ENCODE measurements at regions not wholly inside any gene's neighbourhood (a gene's known extent, or its start where the extent isn't known, plus 50 kb on each side); places are given as distances from the start of the nearest gene placed in this dataset.

GRCh38 chr3:124491098-124491497 is 239.2 kb upstream of the UMPS start:
- no peak for DNase-seq (ENCODE audit: low read depth in 2 of 2)

GRCh38 chr3:124491875-124492274 is 238.4 kb upstream of the UMPS start:
- DNase-seq (ENCODE audit: low read depth in 2 of 2) = no peak

- no peak for DNase-seq (ENCODE audit: low read depth in 2 of 2)
Measured at GRCh38 chr3:124492824-124493223, 237.4 kb upstream of the UMPS start.

DNA sequence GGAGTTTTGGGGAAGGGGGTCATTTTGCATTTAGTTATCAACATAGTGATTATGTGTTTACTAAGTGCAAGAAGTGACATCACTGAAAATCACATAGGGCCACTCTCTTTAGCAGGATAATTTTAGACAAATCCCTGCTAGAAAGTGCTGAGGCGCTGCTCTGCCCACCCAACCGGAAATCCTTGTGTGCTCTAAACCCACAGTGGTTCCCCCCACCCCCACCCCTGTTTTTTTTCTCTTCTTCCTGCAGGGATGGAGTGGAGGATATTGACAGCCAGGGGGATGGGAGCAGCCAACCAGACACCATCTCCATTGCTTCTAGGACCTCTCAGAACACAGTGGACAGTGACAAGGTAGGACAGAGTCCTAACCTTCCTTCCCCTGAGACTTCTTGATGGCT is 234.2 kb upstream of the UMPS start:
- DNase-seq (ENCODE audit: low read depth in 2 of 2) = no peak

GRCh38 chr3:124497487-124497886 is 232.8 kb upstream of the UMPS start:
- DNase-seq (ENCODE audit: low read depth in 2 of 2) = no peak

DNA sequence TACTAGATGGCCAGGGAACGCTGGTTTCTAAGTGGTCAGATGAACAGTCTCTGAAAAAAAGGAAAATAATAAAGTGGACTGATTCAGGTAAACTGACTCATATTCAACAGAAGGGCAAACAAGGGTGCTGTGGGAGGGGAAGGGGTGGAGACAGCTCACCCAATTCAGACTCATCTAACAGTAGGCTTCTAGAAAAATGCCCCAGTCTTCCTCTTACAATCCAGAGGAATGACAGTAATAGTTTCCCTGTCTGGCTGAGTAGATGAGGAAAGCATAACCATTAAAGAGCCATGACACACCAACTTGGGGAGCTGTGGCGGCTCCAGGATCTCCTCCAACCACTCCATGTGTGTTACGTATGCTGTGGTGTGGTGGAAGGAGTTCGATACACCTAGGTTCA is 231.4 kb upstream of the UMPS start:
- DNase-seq (ENCODE audit: low read depth in 2 of 2) = no peak

DNA sequence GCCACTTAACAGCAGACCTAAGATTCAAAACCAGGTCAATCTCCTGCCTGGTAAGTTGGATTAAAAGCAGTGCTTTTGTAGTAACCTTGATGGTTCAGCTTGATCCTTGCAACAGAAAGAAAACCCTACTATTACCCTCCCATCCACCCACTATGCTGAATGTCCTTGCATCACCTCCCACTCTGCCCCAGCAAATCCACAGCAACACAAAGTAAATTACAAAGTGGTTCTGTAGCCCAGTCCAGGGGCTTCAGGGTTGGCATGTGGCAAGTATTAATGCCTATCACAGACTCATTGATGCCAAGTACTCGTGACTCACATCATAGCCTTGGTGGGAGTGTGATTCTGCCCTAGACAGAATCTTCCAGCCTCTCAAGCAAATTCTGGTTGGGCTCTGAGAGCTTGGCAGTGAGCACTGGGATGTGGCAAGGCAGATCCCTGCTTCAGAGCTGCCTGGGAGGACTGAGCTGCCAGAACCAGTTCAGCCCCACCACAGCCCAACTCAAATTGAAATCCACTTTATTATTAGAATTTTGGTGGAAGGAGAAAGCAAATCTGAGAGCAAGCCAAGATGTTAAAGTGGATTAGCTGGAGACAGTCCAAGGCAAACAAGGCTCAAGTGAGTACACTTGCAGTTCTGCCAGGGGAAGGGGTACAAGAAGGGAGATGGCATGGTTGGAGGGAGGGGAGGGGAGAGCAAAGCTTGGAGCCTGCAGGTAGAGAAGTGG is 225.8 kb upstream of the UMPS start:
- no peak for DNase-seq (ENCODE audit: low read depth in 2 of 2)

GRCh38 chr3:124509884-124510283 is 220.4 kb upstream of the UMPS start:
- no peak for DNase-seq (ENCODE audit: low read depth in 2 of 2)

- no peak for DNase-seq (ENCODE audit: low read depth in 2 of 2)
Measured at GRCh38 chr3:124510290-124510689, 220.0 kb upstream of the UMPS start.

GRCh38 chr3:124512881-124513609 is 217.2 kb upstream of the UMPS start:
- DNase-seq (ENCODE audit: low read depth in 2 of 2) = no peak

GRCh38 chr3:124513610-124513997 is 216.6 kb upstream of the UMPS start:
- no peak for DNase-seq (ENCODE audit: low read depth in 2 of 2)

- no peak for DNase-seq (ENCODE audit: low read depth in 2 of 2)
Measured at GRCh38 chr3:124514683-124515082, 215.6 kb upstream of the UMPS start.

DNA sequence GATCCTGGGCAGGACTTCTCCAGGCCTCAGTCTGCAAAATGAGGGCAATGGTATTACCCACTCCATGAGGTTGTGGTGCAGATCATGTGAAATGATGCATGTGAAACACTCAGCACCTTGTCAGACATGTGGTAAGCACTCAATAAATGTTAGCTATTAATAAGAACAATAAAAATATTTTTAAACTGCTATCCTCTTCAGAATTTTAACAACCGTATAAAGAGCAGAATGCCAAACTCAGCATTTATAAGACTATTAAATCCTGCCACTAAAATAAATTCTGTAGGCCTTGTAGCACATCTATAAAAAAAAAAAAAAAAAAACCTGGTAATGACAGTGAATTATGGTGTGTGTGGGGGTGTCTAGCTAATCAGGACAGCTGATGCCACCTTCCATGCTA is 213.9 kb upstream of the UMPS start:
- DNase-seq (ENCODE audit: low read depth in 2 of 2) = no peak

GRCh38 chr3:124517306-124517705 is 212.9 kb upstream of the UMPS start:
- no peak for DNase-seq (ENCODE audit: low read depth in 2 of 2)

DNA sequence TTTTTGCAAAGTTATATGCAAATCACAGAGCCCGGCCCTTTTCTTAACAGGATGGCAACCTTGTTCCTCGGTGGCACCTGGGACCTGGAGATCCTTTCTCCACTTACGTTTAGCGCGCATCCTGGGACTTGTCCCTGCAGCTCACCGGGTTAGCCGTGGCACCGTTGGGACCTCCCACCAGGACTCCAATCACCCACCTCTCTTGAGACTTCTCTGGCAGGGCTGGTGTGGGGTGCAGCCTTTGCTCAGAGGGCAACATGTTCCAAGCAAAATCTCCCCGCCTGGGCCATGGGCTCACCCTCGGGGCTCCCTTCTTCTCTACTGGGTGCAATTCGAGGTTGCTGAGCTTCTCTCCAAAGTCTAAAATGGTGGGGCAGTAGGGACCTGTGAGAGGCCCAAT is 211.9 kb upstream of the UMPS start:
- no peak for DNase-seq (ENCODE audit: low read depth in 2 of 2)

DNA sequence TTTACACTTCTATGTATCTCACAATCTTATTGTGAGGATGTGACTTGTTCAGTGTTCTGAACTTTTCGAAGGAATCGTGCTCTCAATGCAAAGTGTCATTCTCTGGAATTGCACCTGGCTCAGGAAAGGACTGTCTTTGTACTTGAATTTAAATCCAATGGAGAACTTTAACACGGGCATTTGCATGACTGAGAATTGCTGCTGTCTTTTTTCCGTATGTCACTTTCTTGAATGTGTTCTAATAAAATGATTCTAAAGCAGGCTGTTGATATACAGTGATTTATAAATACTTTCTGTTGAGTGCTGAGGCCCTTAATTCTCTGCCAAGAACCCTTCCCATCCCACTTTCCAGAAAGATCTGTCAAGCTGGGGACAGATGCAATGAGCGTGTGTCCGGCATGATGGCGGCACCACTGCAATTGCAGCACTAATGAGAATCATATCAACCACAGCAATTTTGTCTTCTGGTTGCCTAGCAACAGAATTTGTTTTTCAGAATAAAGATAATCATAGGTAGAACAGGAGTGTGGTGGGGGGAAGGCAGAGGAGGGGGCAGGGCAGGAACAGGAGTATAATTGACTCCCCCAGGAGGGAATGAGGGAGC is 210.6 kb upstream of the UMPS start:
- no peak for DNase-seq (ENCODE audit: low read depth in 2 of 2)

- DNase-seq (ENCODE audit: low read depth in 2 of 2) = no peak
Measured at GRCh38 chr3:124520970-124521369, 209.3 kb upstream of the UMPS start.

DNA sequence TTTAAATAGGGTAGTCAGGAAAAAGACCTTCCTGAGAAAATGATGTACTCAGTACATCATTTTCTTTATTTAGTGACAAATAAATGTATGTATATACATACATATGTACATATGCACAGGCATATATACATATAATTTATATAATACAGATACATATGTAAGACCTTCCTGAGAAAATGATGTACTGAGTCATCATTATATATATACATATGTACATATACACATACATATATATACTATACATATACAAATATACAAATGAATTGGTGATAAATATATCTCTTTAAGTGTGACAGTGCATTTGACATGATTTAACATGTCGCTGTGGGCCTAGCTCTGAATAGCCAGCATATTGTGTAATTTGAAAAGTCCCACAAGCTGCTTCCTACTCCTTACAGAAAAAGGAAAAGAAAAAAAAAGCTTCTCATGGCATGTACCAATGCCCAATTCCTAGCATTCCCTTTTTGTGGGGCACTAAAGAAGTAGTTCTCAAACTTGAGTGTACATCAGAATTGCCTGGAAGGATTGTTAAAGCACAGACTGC is 208.1 kb upstream of the UMPS start:
- DNase-seq (ENCODE audit: low read depth in 2 of 2) = no peak

GRCh38 chr3:124526601-124527000 is 203.7 kb upstream of the UMPS start:
- DNase-seq (ENCODE audit: low read depth in 2 of 2) = no peak

GRCh38 chr3:124529826-124530571 is 200.3 kb upstream of the UMPS start:
- DNase-seq (ENCODE audit: low read depth in 2 of 2) = no peak

DNA sequence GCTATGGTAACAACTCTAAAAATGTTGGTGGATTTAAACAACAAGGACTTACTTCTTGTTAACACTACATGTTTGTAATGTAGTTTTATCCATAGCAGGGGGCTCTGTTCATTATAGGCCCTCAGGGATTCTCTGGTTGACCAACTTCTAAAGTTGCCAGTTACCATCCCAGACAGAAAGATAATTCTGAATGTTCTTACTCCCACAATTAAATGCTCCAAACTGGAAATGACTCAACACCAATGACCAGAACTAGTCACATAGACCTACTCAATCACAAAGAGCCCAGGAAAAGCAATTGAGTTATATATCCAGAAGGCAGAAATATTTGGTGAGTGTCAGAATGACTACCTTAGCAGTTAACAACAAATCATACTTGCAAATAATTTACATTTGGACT is 199.3 kb upstream of the UMPS start:
- no peak for DNase-seq (ENCODE audit: low read depth in 2 of 2)

- DNase-seq (ENCODE audit: low read depth in 2 of 2) = no peak
Measured at GRCh38 chr3:124532071-124532470, 198.2 kb upstream of the UMPS start.
